SH-SY5Y (cell line): ENCODE measurements at regions not wholly inside any gene's neighbourhood (a gene's known extent, or its start where the extent isn't known, plus 50 kb on each side); places are given as distances from the start of the nearest gene placed in this dataset.

Source experiments
- GATA2 ChIP-seq: IDR thresholded peaks from 2 replicates; pipeline ENCODE4 v1.6.1; 2011; ENCODE audit warnings: mild to moderate bottlenecking, low read depth, low read length
- GATA3 ChIP-seq: IDR thresholded peaks from 2 replicates; pipeline ENCODE4 v1.6.1; 2011; ENCODE audit warnings: low read depth, mild to moderate bottlenecking, low read length, moderate library complexity

DNA sequence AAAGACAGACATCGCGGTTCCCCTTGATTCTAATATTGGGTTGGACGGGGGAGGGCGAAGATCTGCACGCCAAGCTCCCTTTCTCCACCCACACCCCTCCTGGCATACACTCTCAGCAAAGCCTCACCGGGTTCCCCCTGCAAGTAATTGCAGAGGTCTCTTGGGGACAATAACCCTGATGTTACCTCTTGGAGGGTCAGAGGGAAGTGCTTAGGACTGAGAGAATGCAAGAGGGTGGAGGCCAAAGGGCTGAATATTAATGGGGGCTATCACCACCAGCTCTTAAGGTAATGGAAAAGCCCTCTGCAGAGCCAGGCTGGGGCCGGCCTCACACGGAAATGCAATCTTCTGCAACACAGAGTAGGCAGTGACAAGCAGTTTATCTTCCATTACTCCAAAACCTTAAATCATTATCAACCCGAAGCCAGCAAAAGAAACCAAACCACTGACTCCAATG is 344.1 kb upstream of the GATB start:
- TF ChIP-seq GATA2 (no peak), GATA3 (no peak)
